ENCODE measurements at regions not wholly inside any gene's neighbourhood (a gene's known extent, or its start where the extent isn't known, plus 50 kb on each side); places are given as distances from the start of the nearest gene placed in this dataset.

GRCh38 chr13:40385858-40386180, 280.6 kb downstream of the FOXO1 start:
- TF ChIP-seq CTCF (IDR thresholded peaks at IDR 0.05; ENCODE audit: unreplicated experiment) = no peak
- H3K27ac Mint-ChIP-seq (ENCODE audit: unreplicated experiment) = no peak overlapping the region
- DNase-seq = no peak
- H3K4me1 Mint-ChIP-seq (ENCODE audit: low read depth, unreplicated experiment) = peaks cover 11% of the 10 kb centered on the region
- no peaks in the 10 kb centered on the region for H3K9me3 Mint-ChIP-seq (ENCODE audit: low read depth, unreplicated experiment)
- no peaks in the 10 kb centered on the region for H3K36me3 Mint-ChIP-seq (ENCODE audit: insufficient read depth, unreplicated experiment)
- intact Hi-C loops (cut with micrococcal nuclease; ENCODE audit: unreplicated experiment) = no loop called here
- H3K4me3 Mint-ChIP-seq (ENCODE audit: low read depth, unreplicated experiment) = no peak overlapping the region
- H3K27me3 Mint-ChIP-seq (ENCODE audit: unreplicated experiment) = no peaks in the 10 kb centered on the region
- CTCF ChIA-PET = no interaction called here
- no TSS peak for BruUV-seq (replicated peaks)

GRCh38 chr13:40386586-40386985, 279.9 kb downstream of the FOXO1 start:
- no peak overlapping the region for H3K4me3 Mint-ChIP-seq (ENCODE audit: low read depth, unreplicated experiment)
- no peaks in the 10 kb centered on the region for H3K27me3 Mint-ChIP-seq (ENCODE audit: unreplicated experiment)
- no peak for TF ChIP-seq CTCF (IDR thresholded peaks at IDR 0.05; ENCODE audit: unreplicated experiment)
- CTCF ChIA-PET = interaction anchor here (1.2 kb wide), 1 partner anchor 14 kb away, joined by 3 read pairs; no protein-coding TSS in a partner anchor
- no peaks in the 10 kb centered on the region for H3K9me3 Mint-ChIP-seq (ENCODE audit: low read depth, unreplicated experiment)
- intact Hi-C loops (cut with micrococcal nuclease; ENCODE audit: unreplicated experiment) = no loop called here
- no peaks in the 10 kb centered on the region for H3K36me3 Mint-ChIP-seq (ENCODE audit: insufficient read depth, unreplicated experiment)
- no peak for DNase-seq
- BruUV-seq (replicated peaks) = no TSS peak
- H3K27ac Mint-ChIP-seq (ENCODE audit: unreplicated experiment) = no peak overlapping the region
- peaks cover 11% of the 10 kb centered on the region for H3K4me1 Mint-ChIP-seq (ENCODE audit: low read depth, unreplicated experiment)

GRCh38 chr13:40387775-40388174, 278.7 kb downstream of the FOXO1 start:
- BruUV-seq (replicated peaks) = no TSS peak
- no peaks in the 10 kb centered on the region for H3K9me3 Mint-ChIP-seq (ENCODE audit: low read depth, unreplicated experiment)
- intact Hi-C loops (cut with micrococcal nuclease; ENCODE audit: unreplicated experiment) = no loop called here
- no peaks in the 10 kb centered on the region for H3K36me3 Mint-ChIP-seq (ENCODE audit: insufficient read depth, unreplicated experiment)
- DNase-seq = no peak
- H3K27me3 Mint-ChIP-seq (ENCODE audit: unreplicated experiment) = no peaks in the 10 kb centered on the region
- H3K4me1 Mint-ChIP-seq (ENCODE audit: low read depth, unreplicated experiment) = peaks cover 11% of the 10 kb centered on the region
- TF ChIP-seq CTCF (IDR thresholded peaks at IDR 0.05; ENCODE audit: unreplicated experiment) = no peak
- CTCF ChIA-PET = no interaction called here
- no peak overlapping the region for H3K27ac Mint-ChIP-seq (ENCODE audit: unreplicated experiment)
- no peak overlapping the region for H3K4me3 Mint-ChIP-seq (ENCODE audit: low read depth, unreplicated experiment)

- Mint-ChIP-seq H3K9me3 (ENCODE audit: low read depth, unreplicated experiment) (no peaks in the 10 kb centered on the region), H3K27me3 (ENCODE audit: unreplicated experiment) (no peaks in the 10 kb centered on the region), H3K27ac (ENCODE audit: unreplicated experiment) (no peak overlapping the region), H3K4me1 (ENCODE audit: low read depth, unreplicated experiment) (peaks cover 11% of the 10 kb centered on the region), H3K36me3 (ENCODE audit: insufficient read depth, unreplicated experiment) (no peaks in the 10 kb centered on the region), H3K4me3 (ENCODE audit: low read depth, unreplicated experiment) (no peak overlapping the region)
- no TSS peak for BruUV-seq (replicated peaks)
- no peak for DNase-seq
- no peak for TF ChIP-seq CTCF (IDR thresholded peaks at IDR 0.05; ENCODE audit: unreplicated experiment)
- CTCF ChIA-PET = no interaction called here
- intact Hi-C loops (cut with micrococcal nuclease; ENCODE audit: unreplicated experiment) = no loop called here
Measured at GRCh38 chr13:40388617-40389016, 277.8 kb downstream of the FOXO1 start.

Data from Calu3 (cell line).